Sciatic nerve (tissue), 2 donors: ENCODE measurements at regions not wholly inside any gene's neighbourhood (a gene's known extent, or its start where the extent isn't known, plus 50 kb on each side); places are given as distances from the start of the nearest gene placed in this dataset.
"Not testable (repeated sequence)": the region's sequence is repeated elsewhere in the genome, so short reads cannot be mapped to it uniquely, and the experiment has no call there.

Experiments
- ATAC-seq: fragments of 200-7000 bp; cut with Tn5 transposase; one replicate; pipeline ENCODE4 v1.9.1; 2020; ENCODE audit warnings: mild to moderate bottlenecking, moderate library complexity
- DNase-seq: peaks from one replicate; pipeline ENCODE4 v3.0.0-alpha.2; 2020; ENCODE audit warnings: low spot score
- intact Hi-C: fragments of 100-400 bp; cut with DNase I; formaldehyde crosslinking; loops from one replicate; pipeline ENCODE4 v1.14.2; 2022
- donor health status: DM: no; HTN: no; CAD: no.
- donor health status: DM: no; HTN: no; CAD: no.

GRCh38 chr7:25069900-25070443, 55.1 kb downstream of the CYCS start:
- DNase-seq (peak; percentile 60), ATAC-seq (peak; percentile 83)
- intact Hi-C loops: loop anchor here (5.0 kb wide), 1 partner anchor 258 kb away; no protein-coding TSS in a partner anchor

GRCh38 chr7:25068502-25069213, 56.4 kb downstream of the CYCS start:
- ATAC-seq (no peak), DNase-seq (no peak)
- intact Hi-C loops: no loop called here

- intact Hi-C loops: no loop called here
- no peak for ATAC-seq
- DNase-seq: no peak
These were observed 57.1 kb downstream of the CYCS start for GRCh38 chr7:25067726-25068501.

- no peak for ATAC-seq
- DNase-seq: no peak
- intact Hi-C loops: no loop called here
These were observed 58.8 kb downstream of the CYCS start for GRCh38 chr7:25066253-25066652.

- intact Hi-C loops: no loop called here
- ATAC-seq (no peak), DNase-seq (no peak)
These were observed 62.7 kb downstream of the CYCS start for GRCh38 chr7:25062380-25062779.

- intact Hi-C loops: no loop called here
These were observed 64.5 kb downstream of the CYCS start for GRCh38 chr7:25060487-25061055.

GRCh38 chr7:25059576-25059975, 65.5 kb downstream of the CYCS start:
- intact Hi-C loops: no loop called here
- DNase-seq (no peak), ATAC-seq (no peak)

More at GRCh38 chr7:25060487-25061055, 64.5 kb downstream of the CYCS start:
- DNase-seq: no peak
- ATAC-seq: no peak

GRCh38 chr7:25056368-25056767, 68.7 kb downstream of the CYCS start:
- intact Hi-C loops: no loop called here
- DNase-seq (no peak), ATAC-seq (no peak)

GRCh38 chr7:25055520-25056220, 69.4 kb downstream of the CYCS start:
- intact Hi-C loops: no loop called here
- DNase-seq (no peak), ATAC-seq (no peak)

- intact Hi-C loops: no loop called here
- DNase-seq (no peak), ATAC-seq (no peak)
These were observed 70.1 kb downstream of the CYCS start for GRCh38 chr7:25054819-25055519.

- ATAC-seq: no peak
- intact Hi-C loops: no loop called here
These were observed 70.2 kb upstream of the OSBPL3 start for GRCh38 chr7:25050223-25050622.

GRCh38 chr7:25048444-25048834, 68.5 kb upstream of the OSBPL3 start:
- no peak for DNase-seq
- ATAC-seq: no peak
- intact Hi-C loops: no loop called here

More at GRCh38 chr7:25050223-25050622, 70.2 kb upstream of the OSBPL3 start:
- DNase-seq: no peak

GRCh38 chr7:25047571-25048443, 67.8 kb upstream of the OSBPL3 start:
- intact Hi-C loops, ATAC-seq: not testable (repeated sequence)

GRCh38 chr7:25037325-25037724, 57.3 kb upstream of the OSBPL3 start:
- intact Hi-C loops: no loop called here
- DNase-seq (no peak), ATAC-seq (no peak)

More at GRCh38 chr7:25047571-25048443, 67.8 kb upstream of the OSBPL3 start:
- DNase-seq: not testable (repeated sequence)

- DNase-seq: no peak
- no peak for ATAC-seq
- intact Hi-C loops: no loop called here
These were observed 55.3 kb upstream of the OSBPL3 start for GRCh38 chr7:25035274-25035673.

GRCh38 chr7:25034136-25034535, 54.2 kb upstream of the OSBPL3 start:
- DNase-seq: no peak
- intact Hi-C loops: no loop called here
- no peak for ATAC-seq
